GM20000 (cell line): ENCODE measurements at regions not wholly inside any gene's neighbourhood (a gene's known extent, or its start where the extent isn't known, plus 50 kb on each side); places are given as distances from the start of the nearest gene placed in this dataset.

Experiments
- DNase-seq: peaks from one replicate; pipeline ENCODE4 v3.0.0; 2012; ENCODE audit warnings: low spot score
- TF ChIP-seq, protein P1 (sequence below): IDR thresholded peaks from 2 replicates; pipeline ENCODE4 v1.5.1; 2012; ENCODE audit warnings: mild to moderate bottlenecking, control low read depth; ENCODE audit errors: extremely low read depth, missing control alignments

DNA sequence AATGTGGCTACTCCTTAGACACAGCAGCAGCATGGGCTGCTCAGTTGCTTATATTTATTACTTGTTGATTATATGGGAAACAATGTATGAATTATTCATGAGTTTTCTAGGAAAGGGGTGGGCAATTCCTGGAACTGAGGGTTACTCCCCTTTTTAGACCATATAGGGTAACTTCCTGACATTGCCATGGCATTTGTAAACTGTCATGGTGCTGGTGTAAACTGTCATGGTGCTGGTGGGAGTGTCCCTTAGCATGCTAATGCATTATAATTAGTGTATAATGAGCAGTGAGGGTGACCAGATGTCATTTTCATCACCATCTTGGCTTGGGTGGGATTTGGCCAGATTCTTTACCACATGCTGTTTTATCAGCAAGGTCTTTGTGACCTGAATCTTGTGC, 734.6 kb upstream of the PTPRD start:
- TF ChIP-seq, protein P1, sequence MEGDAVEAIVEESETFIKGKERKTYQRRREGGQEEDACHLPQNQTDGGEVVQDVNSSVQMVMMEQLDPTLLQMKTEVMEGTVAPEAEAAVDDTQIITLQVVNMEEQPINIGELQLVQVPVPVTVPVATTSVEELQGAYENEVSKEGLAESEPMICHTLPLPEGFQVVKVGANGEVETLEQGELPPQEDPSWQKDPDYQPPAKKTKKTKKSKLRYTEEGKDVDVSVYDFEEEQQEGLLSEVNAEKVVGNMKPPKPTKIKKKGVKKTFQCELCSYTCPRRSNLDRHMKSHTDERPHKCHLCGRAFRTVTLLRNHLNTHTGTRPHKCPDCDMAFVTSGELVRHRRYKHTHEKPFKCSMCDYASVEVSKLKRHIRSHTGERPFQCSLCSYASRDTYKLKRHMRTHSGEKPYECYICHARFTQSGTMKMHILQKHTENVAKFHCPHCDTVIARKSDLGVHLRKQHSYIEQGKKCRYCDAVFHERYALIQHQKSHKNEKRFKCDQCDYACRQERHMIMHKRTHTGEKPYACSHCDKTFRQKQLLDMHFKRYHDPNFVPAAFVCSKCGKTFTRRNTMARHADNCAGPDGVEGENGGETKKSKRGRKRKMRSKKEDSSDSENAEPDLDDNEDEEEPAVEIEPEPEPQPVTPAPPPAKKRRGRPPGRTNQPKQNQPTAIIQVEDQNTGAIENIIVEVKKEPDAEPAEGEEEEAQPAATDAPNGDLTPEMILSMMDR: no peak
- no peak for DNase-seq

DNA sequence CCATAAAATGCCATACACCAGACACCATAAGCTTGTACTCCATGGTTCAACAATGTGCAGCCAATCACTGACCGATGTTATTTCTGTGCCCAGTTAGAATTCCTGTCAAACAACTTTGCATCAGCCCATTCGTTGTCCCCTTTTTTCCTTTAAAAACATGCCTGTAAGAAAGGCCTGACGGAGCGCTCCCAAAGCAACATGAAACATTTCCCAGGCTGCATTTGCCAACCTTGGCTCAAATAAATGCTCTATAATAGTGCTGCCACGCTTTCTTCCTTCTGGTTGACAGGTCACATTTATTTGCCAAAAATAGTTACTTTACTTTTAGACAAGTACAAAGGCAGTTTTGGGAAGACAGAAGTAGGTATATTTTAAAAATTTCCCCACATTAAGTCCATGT, 735.6 kb upstream of the PTPRD start:
- TF ChIP-seq, protein P1: no peak
- DNase-seq: no peak

DNA sequence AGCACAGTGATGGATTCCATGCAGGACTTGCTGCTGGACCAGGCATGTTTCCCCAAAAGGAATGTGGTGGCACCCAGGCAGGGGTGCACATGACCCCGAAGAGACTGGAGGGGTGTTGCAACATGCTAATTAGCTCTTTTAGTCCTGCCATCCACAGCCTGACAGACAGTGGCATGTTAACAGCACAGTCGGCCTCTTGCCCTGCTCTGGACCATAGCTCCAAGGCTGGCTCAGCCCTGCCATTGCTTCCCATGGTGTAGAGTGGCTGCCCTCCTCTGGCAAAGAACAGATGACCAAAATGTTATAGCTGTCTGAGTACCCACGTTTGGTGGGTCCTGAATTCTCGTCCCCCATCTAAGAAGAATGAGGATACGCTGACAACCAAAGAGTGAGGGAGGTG, 736.4 kb upstream of the PTPRD start:
- TF ChIP-seq, protein P1: no peak
- no peak for DNase-seq

DNA sequence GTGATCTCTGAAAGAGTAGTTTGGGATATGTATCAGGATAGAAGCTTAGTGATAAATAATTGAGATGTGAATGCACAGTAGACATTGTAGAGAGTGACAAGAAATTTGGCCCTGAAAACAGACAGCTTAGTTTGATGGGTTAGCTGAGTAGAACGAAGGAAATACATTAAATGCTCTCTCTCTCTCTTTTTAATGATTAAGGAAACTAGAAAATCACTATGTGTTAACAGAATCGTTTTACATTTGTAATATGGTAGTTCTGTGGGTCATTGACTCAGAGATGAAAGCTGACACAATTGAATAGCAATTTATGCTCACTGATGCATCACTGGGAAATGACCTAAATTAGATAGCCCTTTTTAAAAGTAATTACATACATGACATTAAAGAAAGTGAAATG, 739.8 kb upstream of the PTPRD start:
- no peak for DNase-seq

DNA sequence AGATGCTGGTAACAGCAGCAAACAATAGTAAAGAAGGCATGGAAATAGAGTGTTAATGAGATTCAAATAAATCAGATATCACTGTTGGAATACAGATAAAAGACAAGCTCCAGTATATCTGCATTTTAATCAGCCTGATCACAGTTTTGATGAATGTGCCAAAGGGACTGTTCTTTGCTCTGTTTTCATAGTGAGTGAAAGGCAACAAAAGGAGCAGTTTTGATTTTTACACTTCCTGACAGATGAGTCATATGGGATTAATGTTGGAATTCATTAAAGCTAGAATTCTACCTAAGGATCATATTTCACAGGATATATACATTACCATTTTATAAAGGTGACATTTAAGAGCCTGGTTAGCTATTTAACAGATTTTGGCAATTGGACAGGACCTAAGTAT, 743.3 kb upstream of the PTPRD start:
- no peak for DNase-seq
- TF ChIP-seq, protein P1: no peak

More for the DNA sequence above, 739.8 kb upstream of the PTPRD start:
- TF ChIP-seq, protein P1: no peak

DNA sequence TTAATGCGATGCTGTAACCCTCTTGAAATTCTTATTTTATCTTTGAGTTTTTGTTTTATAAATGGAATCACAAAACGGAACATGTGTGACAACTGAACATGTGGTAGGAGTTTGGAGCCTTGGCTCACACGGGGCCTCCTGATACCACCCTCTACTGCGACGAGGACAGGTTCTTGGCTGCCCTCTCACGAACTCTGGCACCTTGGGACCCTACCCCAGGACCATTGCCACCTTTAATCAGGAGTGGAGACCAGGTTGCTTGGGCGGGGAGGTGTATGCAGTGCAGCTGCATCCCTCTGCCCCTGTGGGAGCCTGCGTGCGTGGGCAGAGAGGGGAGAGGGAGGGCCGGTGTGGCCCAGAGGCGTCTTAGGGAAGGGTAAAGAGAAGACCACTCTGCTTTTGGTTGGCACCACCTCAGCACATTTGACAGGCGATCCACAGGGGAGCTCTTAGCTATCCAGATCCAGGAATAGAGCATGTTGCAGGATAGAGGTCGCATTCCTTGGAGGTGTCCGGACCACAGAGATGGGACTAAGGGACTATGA, 753.9 kb upstream of the PTPRD start:
- TF ChIP-seq, protein P1: no peak
- no peak for DNase-seq

DNA sequence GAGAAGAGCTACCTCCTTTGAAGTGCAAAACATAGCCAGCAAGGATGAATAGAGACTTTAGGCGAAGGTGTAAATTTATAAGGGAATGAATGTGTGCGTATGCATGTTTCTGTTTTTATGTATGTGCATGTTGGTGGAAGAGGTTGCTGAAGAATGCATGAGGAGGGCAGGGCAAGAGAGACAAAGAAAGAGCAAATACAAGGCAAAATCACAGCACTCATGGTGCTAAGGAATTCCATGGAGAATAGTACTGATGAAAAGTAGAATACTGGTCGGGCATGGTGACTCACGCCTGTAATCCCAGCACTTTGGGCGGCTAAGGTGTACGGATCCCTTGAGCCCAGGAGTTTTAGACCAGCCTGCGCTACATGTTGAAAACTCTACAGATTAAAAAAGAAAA, 762.1 kb upstream of the PTPRD start:
- DNase-seq: no peak
- TF ChIP-seq, protein P1: no peak
